ENCODE measurements at regions not wholly inside any gene's neighbourhood (a gene's known extent, or its start where the extent isn't known, plus 50 kb on each side); places are given as distances from the start of the nearest gene placed in this dataset.

- Histone ChIP-seq H3K79me2 (ENCODE audit: control insufficient read depth, insufficient read depth, low read length) (no peaks in the 10 kb centered on the region), H3K4me1 (ENCODE audit: control insufficient read depth, extremely low read depth, insufficient read depth, low read length) (no peaks in the 10 kb centered on the region), H3K4me3 (replicated peaks in 1 of 4; ENCODE audit: control extremely low read depth in 1 of 4, insufficient read depth in 1 of 4, low read depth in 3 of 4, low read length in 4 of 4) (no peak overlapping the region), H3K9ac (ENCODE audit: insufficient read depth, low read length) (no peak overlapping the region), H4K20me1 (ENCODE audit: control insufficient read depth, extremely low read depth, insufficient read depth, low read length) (no peaks in the 10 kb centered on the region), H3K27me3 (ENCODE audit: control insufficient read depth, insufficient read depth, low read length) (no peaks in the 10 kb centered on the region), H3K27ac (ENCODE audit: insufficient read depth, low read length) (no peak overlapping the region), H3K9me3 (ENCODE audit: control insufficient read depth, insufficient read depth, low read depth, low read length) (no peaks in the 10 kb centered on the region), H3K4me2 (ENCODE audit: extremely low read depth, insufficient read depth, low read length) (no peak overlapping the region), H3K36me3 (ENCODE audit: control insufficient read depth, insufficient read depth, low read length) (no peaks in the 10 kb centered on the region), H2AFZ (ENCODE audit: low read length) (no peak overlapping the region)
- no peak for DNase-seq (ENCODE audit: low read depth in 2 of 2)
- TF ChIP-seq EZH2 (IDR thresholded peaks at IDR 0.05; ENCODE audit: low read length, missing control alignments) = no peak
- TF ChIP-seq CTCF (conservative IDR thresholded peaks at IDR 0.05 in 1 of 2, IDR thresholded peaks at IDR 0.05 in 1 of 2; ENCODE audit: low read depth in 1 of 2, low read length in 2 of 2) = no peak
These were observed 55.0 kb upstream of the ITGA6 start for GRCh38 chr2:172372436-172372835.

GRCh38 chr2:172373076-172373475 is 54.3 kb upstream of the ITGA6 start:
- no peaks in the 10 kb centered on the region for H3K79me2 ChIP-seq (ENCODE audit: control insufficient read depth, insufficient read depth, low read length)
- no peak overlapping the region for H3K27ac ChIP-seq (ENCODE audit: insufficient read depth, low read length)
- no peaks in the 10 kb centered on the region for H4K20me1 ChIP-seq (ENCODE audit: control insufficient read depth, extremely low read depth, insufficient read depth, low read length)
- H3K36me3 ChIP-seq (ENCODE audit: control insufficient read depth, insufficient read depth, low read length) = no peaks in the 10 kb centered on the region
- H3K27me3 ChIP-seq (ENCODE audit: control insufficient read depth, insufficient read depth, low read length) = no peaks in the 10 kb centered on the region
- H2AFZ ChIP-seq (ENCODE audit: low read length) = no peak overlapping the region
- no peak for DNase-seq (ENCODE audit: low read depth in 2 of 2)
- no peak overlapping the region for H3K4me3 ChIP-seq (replicated peaks in 1 of 4; ENCODE audit: control extremely low read depth in 1 of 4, insufficient read depth in 1 of 4, low read depth in 3 of 4, low read length in 4 of 4)
- H3K9me3 ChIP-seq (ENCODE audit: control insufficient read depth, insufficient read depth, low read depth, low read length) = no peaks in the 10 kb centered on the region
- no peak for TF ChIP-seq EZH2 (IDR thresholded peaks at IDR 0.05; ENCODE audit: low read length, missing control alignments)
- H3K9ac ChIP-seq (ENCODE audit: insufficient read depth, low read length) = no peak overlapping the region
- H3K4me1 ChIP-seq (ENCODE audit: control insufficient read depth, extremely low read depth, insufficient read depth, low read length) = no peaks in the 10 kb centered on the region
- no peak overlapping the region for H3K4me2 ChIP-seq (ENCODE audit: extremely low read depth, insufficient read depth, low read length)

- Histone ChIP-seq H4K20me1 (ENCODE audit: control insufficient read depth, extremely low read depth, insufficient read depth, low read length) (no peaks in the 10 kb centered on the region), H3K27ac (ENCODE audit: insufficient read depth, low read length) (no peak overlapping the region), H3K4me2 (ENCODE audit: extremely low read depth, insufficient read depth, low read length) (no peak overlapping the region), H3K4me1 (ENCODE audit: control insufficient read depth, extremely low read depth, insufficient read depth, low read length) (no peaks in the 10 kb centered on the region), H3K36me3 (ENCODE audit: control insufficient read depth, insufficient read depth, low read length) (no peaks in the 10 kb centered on the region), H3K4me3 (replicated peaks in 1 of 4; ENCODE audit: control extremely low read depth in 1 of 4, insufficient read depth in 1 of 4, low read depth in 3 of 4, low read length in 4 of 4) (no peak overlapping the region), H3K9ac (ENCODE audit: insufficient read depth, low read length) (no peak overlapping the region), H3K79me2 (ENCODE audit: control insufficient read depth, insufficient read depth, low read length) (no peaks in the 10 kb centered on the region), H2AFZ (ENCODE audit: low read length) (no peak overlapping the region), H3K9me3 (ENCODE audit: control insufficient read depth, insufficient read depth, low read depth, low read length) (no peaks in the 10 kb centered on the region), H3K27me3 (ENCODE audit: control insufficient read depth, insufficient read depth, low read length) (no peaks in the 10 kb centered on the region)
- no peak for TF ChIP-seq EZH2 (IDR thresholded peaks at IDR 0.05; ENCODE audit: low read length, missing control alignments)
- no peak for TF ChIP-seq CTCF (conservative IDR thresholded peaks at IDR 0.05 in 1 of 2, IDR thresholded peaks at IDR 0.05 in 1 of 2; ENCODE audit: low read depth in 1 of 2, low read length in 2 of 2)
- DNase-seq (ENCODE audit: low read depth in 2 of 2) = peak in 1 of 2 donors; percentile 28
These were observed 53.6 kb upstream of the ITGA6 start for GRCh38 chr2:172373766-172374165.
